ENCODE measurements at regions not wholly inside any gene's neighbourhood (a gene's known extent, or its start where the extent isn't known, plus 50 kb on each side); places are given as distances from the start of the nearest gene placed in this dataset.

DNA sequence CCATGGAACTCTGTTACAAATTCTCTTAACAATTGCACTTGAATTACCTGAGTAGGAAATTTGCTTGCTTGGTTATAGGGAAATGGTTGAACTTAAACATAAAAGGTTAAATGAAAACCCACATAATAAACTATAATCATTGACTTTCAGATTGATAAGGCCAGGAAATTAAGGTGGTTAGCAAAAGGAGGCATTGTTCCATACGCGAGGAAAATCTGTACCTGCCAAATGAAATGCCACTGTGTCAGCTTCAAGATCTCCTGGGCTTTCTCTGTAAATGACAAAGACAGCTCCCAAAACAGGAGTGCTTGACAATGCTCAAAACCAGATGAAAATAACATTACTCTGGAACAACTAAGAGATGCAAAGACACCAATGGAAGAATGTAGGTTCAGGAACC is 125.5 kb upstream of the KLF3 start:
- TF ChIP-seq, protein P1, sequence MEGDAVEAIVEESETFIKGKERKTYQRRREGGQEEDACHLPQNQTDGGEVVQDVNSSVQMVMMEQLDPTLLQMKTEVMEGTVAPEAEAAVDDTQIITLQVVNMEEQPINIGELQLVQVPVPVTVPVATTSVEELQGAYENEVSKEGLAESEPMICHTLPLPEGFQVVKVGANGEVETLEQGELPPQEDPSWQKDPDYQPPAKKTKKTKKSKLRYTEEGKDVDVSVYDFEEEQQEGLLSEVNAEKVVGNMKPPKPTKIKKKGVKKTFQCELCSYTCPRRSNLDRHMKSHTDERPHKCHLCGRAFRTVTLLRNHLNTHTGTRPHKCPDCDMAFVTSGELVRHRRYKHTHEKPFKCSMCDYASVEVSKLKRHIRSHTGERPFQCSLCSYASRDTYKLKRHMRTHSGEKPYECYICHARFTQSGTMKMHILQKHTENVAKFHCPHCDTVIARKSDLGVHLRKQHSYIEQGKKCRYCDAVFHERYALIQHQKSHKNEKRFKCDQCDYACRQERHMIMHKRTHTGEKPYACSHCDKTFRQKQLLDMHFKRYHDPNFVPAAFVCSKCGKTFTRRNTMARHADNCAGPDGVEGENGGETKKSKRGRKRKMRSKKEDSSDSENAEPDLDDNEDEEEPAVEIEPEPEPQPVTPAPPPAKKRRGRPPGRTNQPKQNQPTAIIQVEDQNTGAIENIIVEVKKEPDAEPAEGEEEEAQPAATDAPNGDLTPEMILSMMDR (conservative IDR thresholded peaks at IDR 0.05; ENCODE audit: low read length): no peak
- DNase-seq (ENCODE audit: low read depth): no peak
- no peak overlapping the region for H3K4me3 ChIP-seq (ENCODE audit: low read length)

DNA sequence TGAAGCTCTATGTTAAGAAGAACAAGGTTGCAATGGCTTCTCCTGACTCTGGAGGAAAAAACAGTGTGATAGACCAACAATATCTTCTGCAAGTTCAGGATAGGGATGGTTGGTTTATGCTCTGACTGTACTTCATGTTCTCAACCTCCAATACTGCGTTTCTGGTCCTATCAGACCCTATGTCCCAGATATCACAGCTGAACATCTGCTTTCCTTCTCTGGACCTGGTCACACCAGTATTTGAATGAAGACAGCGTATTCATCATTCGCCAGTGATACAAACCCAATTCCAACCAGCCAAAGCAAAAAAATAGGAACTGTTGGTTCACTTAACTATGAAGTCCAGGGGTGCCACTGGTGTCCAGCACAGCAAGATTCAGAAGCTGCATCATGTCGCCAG is 124.5 kb upstream of the KLF3 start:
- H3K4me3 ChIP-seq (ENCODE audit: low read length): no peak overlapping the region
- TF ChIP-seq, protein P1 (conservative IDR thresholded peaks at IDR 0.05; ENCODE audit: low read length): no peak
- DNase-seq (ENCODE audit: low read depth): no peak

DNA sequence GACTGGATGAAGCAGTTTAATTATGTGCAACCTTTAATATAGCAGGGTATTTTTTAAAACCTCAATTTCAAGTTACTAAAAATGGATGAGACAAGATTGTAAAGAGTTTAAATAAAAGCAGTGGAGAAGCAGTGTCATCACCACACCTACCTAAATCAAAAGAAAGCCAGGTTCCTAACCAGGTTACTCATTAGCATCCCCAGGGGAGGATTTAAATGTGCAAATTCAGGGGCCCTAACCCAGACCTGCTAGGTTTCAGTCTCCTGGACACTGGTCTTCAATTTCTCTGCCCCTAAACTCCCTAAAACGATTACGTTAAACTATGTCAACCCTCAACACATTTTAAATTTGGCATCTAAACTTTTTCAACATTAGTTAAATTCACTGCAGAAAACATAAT is 116.9 kb upstream of the KLF3 start:
- no peak for DNase-seq (ENCODE audit: low read depth)
- TF ChIP-seq, protein P1 (conservative IDR thresholded peaks at IDR 0.05; ENCODE audit: low read length): no peak
- no peak overlapping the region for H3K4me3 ChIP-seq (ENCODE audit: low read length)

DNA sequence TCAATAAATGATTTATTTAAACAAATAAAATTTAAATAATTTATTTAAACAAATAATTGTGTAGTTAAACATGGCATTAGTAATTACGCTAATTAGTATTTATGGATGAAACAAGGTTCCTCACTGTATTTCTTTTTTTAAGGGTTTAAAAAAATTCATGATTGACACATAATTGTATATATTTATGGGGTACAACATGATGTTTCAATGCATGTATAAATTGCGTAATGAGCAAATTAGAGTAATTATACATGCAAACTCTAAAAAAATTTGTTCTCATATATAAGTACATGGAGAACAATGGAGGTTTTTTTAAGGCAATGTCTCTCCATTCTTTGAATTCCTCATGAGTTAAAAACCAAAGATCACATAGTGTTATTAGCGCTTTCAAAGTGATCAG is 115.7 kb upstream of the KLF3 start:
- TF ChIP-seq, protein P1 (conservative IDR thresholded peaks at IDR 0.05; ENCODE audit: low read length): no peak
- H3K4me3 ChIP-seq (ENCODE audit: low read length): no peak overlapping the region
- no peak for DNase-seq (ENCODE audit: low read depth)

DNA sequence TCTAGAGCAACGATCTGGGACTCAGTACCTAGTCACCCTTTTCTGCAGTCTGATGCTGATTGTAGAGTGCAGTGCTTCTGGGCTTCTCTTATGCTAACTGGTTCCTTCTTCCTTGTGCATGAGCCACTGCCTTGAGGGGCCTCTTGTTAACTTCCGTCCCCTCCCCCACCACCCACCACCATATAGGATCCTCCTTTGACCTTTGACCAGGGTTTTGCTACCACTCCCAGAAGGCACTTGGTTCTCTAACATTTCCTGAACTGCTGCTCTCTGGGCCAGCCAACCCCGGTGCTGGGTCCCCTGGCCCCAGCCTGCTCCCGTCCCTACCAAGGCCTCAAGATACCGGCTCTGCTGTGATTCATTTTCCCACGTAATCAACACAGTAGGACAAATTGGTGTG is 104.6 kb upstream of the KLF3 start:
- H3K4me3 ChIP-seq (ENCODE audit: low read length): no peak overlapping the region
- no peak for DNase-seq (ENCODE audit: low read depth)
- TF ChIP-seq, protein P1 (conservative IDR thresholded peaks at IDR 0.05; ENCODE audit: low read length): no peak

DNA sequence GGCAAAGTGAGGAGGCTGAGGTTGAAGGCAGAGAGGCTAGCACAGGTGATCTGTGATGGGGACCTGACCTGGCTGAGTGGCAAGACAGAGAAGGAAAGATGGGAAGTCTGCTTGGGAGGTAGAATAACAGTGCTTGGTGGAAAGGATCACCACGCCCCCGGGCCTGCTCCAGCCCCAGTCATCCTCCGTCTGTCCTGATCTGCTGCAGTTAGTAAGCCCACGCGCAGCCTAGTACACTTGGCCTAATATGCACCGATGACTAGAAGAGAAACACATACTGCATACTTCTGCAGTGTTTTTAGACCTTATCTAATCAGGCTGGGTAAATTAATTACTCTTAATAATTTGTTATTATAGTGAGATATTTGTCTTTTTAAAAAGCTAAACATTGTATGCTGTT is 103.7 kb upstream of the KLF3 start:
- DNase-seq (ENCODE audit: low read depth): no peak
- H3K4me3 ChIP-seq (ENCODE audit: low read length): no peak overlapping the region
- TF ChIP-seq, protein P1 (conservative IDR thresholded peaks at IDR 0.05; ENCODE audit: low read length): no peak

DNA sequence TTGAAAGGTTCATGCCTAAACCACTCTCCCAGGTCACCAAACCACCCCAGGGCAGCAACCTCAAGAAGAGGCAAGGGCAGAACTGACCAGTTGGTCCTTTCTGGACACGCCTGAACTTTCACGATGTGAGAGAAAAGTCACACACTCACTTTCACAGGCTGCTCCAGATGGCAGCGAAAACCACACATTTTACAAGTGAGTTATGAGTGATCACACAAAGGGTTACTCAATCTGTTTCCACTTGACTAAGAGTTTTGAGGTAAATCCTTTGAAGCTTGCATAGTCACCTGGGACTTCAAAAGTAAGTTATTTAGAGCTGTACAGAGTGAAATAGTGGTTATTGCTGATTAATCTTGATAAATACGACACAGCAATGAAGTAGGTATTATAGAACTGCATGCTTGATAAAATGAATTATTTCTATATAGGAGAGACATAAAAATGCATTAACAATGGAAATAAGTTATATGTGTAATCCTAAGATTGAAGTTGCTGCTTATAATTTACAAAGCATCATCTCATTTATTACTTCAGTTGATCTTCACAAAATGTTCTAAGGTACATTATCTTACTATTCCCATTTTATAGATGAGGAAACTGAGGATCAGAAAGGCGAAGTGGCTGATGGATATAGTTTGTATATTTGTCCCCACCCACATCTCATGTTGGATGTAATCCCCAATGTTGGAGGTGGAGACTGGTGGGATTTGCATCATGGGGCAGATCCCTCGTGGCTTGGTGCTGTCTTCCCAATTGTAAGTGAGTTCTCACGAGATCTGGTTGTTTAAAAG is 103.0 kb upstream of the KLF3 start:
- no peak overlapping the region for H3K4me3 ChIP-seq (ENCODE audit: low read length)
- DNase-seq (ENCODE audit: low read depth): no peak
- TF ChIP-seq, protein P1 (conservative IDR thresholded peaks at IDR 0.05; ENCODE audit: low read length): no peak

All from AG10803 (cell line).